H9 (cell line): ENCODE measurements at regions not wholly inside any gene's neighbourhood (a gene's known extent, or its start where the extent isn't known, plus 50 kb on each side); places are given as distances from the start of the nearest gene placed in this dataset.

Source experiments
- DNase-seq: peaks from one replicate; pipeline ENCODE4 v3.0.0-alpha.2; 2017
- H2AFZ ChIP-seq: one replicate; pipeline ENCODE4 v1.6.1; 2013; ENCODE audit warnings: mild to moderate bottlenecking, low read length, control low read depth, moderate library complexity
- H2AK5ac ChIP-seq: 2 replicates; pipeline ENCODE4 v1.6.1; 2013; ENCODE audit warnings: low read length, control low read depth, mixed read lengths; ENCODE audit not compliant: insufficient read length
- H2BK120ac ChIP-seq: one replicate; pipeline ENCODE4 v1.6.1; 2013; ENCODE audit warnings: low read depth, mild to moderate bottlenecking, low read length, control low read depth, inconsistent platforms; ENCODE audit not compliant: poor library complexity, severe bottlenecking
- H2BK12ac ChIP-seq: 2 replicates; pipeline ENCODE4 v1.6.1; 2013; ENCODE audit warnings: low read length, control low read depth, mixed read lengths, low read depth; ENCODE audit not compliant: insufficient read length
- H2BK15ac ChIP-seq: 2 replicates; pipeline ENCODE4 v1.6.1; 2013; ENCODE audit warnings: low read depth, low read length, control low read depth
- H2BK20ac ChIP-seq: one replicate; pipeline ENCODE4 v1.6.1; 2013; ENCODE audit warnings: low read depth, mild to moderate bottlenecking, low read length, control low read depth, inconsistent platforms; ENCODE audit not compliant: poor library complexity, severe bottlenecking
- H2BK5ac ChIP-seq: 2 replicates; pipeline ENCODE4 v1.6.1; 2013; ENCODE audit warnings: low read length, control low read depth, mixed read lengths; ENCODE audit not compliant: insufficient read length
- H3K14ac ChIP-seq: 2 replicates; pipeline ENCODE4 v1.6.1; 2013; ENCODE audit warnings: low read length, control low read depth; ENCODE audit not compliant: insufficient read depth
- H3K18ac ChIP-seq: 2 replicates; pipeline ENCODE4 v1.6.1; 2013; ENCODE audit warnings: low read depth, mild to moderate bottlenecking, mixed read lengths, low read length, control low read depth; ENCODE audit not compliant: insufficient read length
- H3K23ac ChIP-seq: 2 replicates; pipeline ENCODE4 v1.6.1; 2013; ENCODE audit warnings: low read length, control low read depth, mixed read lengths, low read depth; ENCODE audit not compliant: insufficient read length
- H3K23me2 ChIP-seq: 2 replicates; pipeline ENCODE4 v1.6.1; 2013; ENCODE audit warnings: low read depth, mild to moderate bottlenecking, mixed read lengths, low read length, control low read depth; ENCODE audit not compliant: insufficient read length, poor library complexity, severe bottlenecking
- H3K27ac ChIP-seq: 2 replicates; pipeline ENCODE4 v1.5.1; 2013; ENCODE audit warnings: low read length, control low read depth, mixed read lengths, low read depth; ENCODE audit not compliant: insufficient read length
- H3K27me3 ChIP-seq: 2 replicates; pipeline ENCODE4 v1.6.1; 2013; ENCODE audit warnings: low read length, control low read depth, inconsistent platforms; ENCODE audit not compliant: insufficient read depth
- H3K4ac ChIP-seq: 2 replicates; pipeline ENCODE4 v1.6.1; 2013; ENCODE audit warnings: low read depth, mild to moderate bottlenecking, control low read depth, inconsistent platforms, low read length, moderate library complexity
- H3K4me1 ChIP-seq: 2 replicates; pipeline ENCODE4 v1.6.1; 2013; ENCODE audit warnings: low read length, control low read depth, inconsistent platforms; ENCODE audit not compliant: insufficient read depth
- H3K4me2 ChIP-seq: 2 replicates; pipeline ENCODE4 v1.6.1; 2013; ENCODE audit warnings: low read length, control low read depth, mixed read lengths; ENCODE audit not compliant: insufficient read length, insufficient read depth
- H3K56ac ChIP-seq: 2 replicates; pipeline ENCODE4 v1.6.1; 2013; ENCODE audit warnings: low read depth, mild to moderate bottlenecking, mixed read lengths, low read length, control low read depth; ENCODE audit not compliant: insufficient read length
- H3K79me1 ChIP-seq: 2 replicates; pipeline ENCODE4 v1.6.1; 2013; ENCODE audit warnings: low read depth, mild to moderate bottlenecking, moderate library complexity, low read length, control low read depth, inconsistent platforms; ENCODE audit not compliant: insufficient read depth, poor library complexity, severe bottlenecking
- H3K79me2 ChIP-seq: 2 replicates; pipeline ENCODE4 v1.6.1; 2013; ENCODE audit warnings: low read length, control low read depth, inconsistent platforms; ENCODE audit not compliant: insufficient read depth
- H3K9ac ChIP-seq: 2 replicates; pipeline ENCODE4 v1.6.1; 2013; ENCODE audit warnings: low read length, control low read depth, mixed read lengths; ENCODE audit not compliant: insufficient read length; ENCODE audit errors: extremely low read depth
- H3K9me3 ChIP-seq: one replicate; pipeline ENCODE4 v1.6.1; 2013; ENCODE audit warnings: low read depth, low read length, inconsistent platforms; ENCODE audit not compliant: control insufficient read depth
- H3T11ph ChIP-seq: one replicate; pipeline ENCODE4 v1.6.1; 2013; ENCODE audit warnings: mild to moderate bottlenecking, low read length, control low read depth, inconsistent platforms
- H4K20me1 ChIP-seq: one replicate; pipeline ENCODE4 v1.6.1; 2013; ENCODE audit not compliant: control insufficient read depth, insufficient read length, insufficient read depth
- H4K5ac ChIP-seq: 2 replicates; pipeline ENCODE4 v1.6.1; 2013; ENCODE audit warnings: low read depth, mild to moderate bottlenecking, mixed read lengths, low read length, control low read depth; ENCODE audit not compliant: insufficient read length
- H4K8ac ChIP-seq: replicated peaks from 2 replicates; pipeline ENCODE4 v1.6.1; 2013; ENCODE audit warnings: low read length, control low read depth, mixed read lengths, low read depth; ENCODE audit not compliant: insufficient read length
- H4K91ac ChIP-seq: 2 replicates; pipeline ENCODE4 v1.6.1; 2013; ENCODE audit warnings: low read depth, mild to moderate bottlenecking, moderate library complexity, mixed read lengths, low read length, control low read depth; ENCODE audit not compliant: insufficient read length
- H3K27ac Mint-ChIP-seq, 3 experiments: 2 replicates in 2 of 3; 3 replicates in 1 of 3; pipeline ENCODE4 v1.8.0; 2020 to 2021; ENCODE audit warnings: mixed read lengths in 3 of 3, mild to moderate bottlenecking in 1 of 3, moderate library complexity in 1 of 3
- H3K27me3 Mint-ChIP-seq: 2 replicates; pipeline ENCODE4 v1.8.0; 2021; ENCODE audit warnings: low read depth, mild to moderate bottlenecking, moderate library complexity, mixed read lengths
- H3K36me3 Mint-ChIP-seq, 3 experiments: 2 replicates in 2 of 3; 3 replicates in 1 of 3; pipeline ENCODE4 v1.8.0; 2020 to 2021; ENCODE audit warnings: low read depth in 3 of 3, mixed read lengths in 3 of 3; ENCODE audit not compliant: insufficient read depth in 1 of 3
- H3K4me1 Mint-ChIP-seq, 2 experiments: 2 replicates each; pipeline ENCODE4 v1.8.0; 2020; ENCODE audit warnings: mixed read lengths in 2 of 2
- H3K4me3 Mint-ChIP-seq, 2 experiments: 2 replicates in 1 of 2; 3 replicates in 1 of 2; pipeline ENCODE4 v1.8.0; 2020 to 2021; ENCODE audit warnings: mild to moderate bottlenecking in 2 of 2, mixed read lengths in 2 of 2, moderate library complexity in 1 of 2
- H3K9me3 Mint-ChIP-seq, 2 experiments: 2 replicates in 1 of 2; 3 replicates in 1 of 2; pipeline ENCODE4 v1.8.0; 2020; ENCODE audit warnings: mild to moderate bottlenecking in 2 of 2, mixed read lengths in 2 of 2, moderate library complexity in 1 of 2
- CTCF ChIP-seq: fragments of 200-600 bp; sonication (generic); conservative IDR thresholded peaks from 3 replicates; pipeline ENCODE4 v1.8.0; 2021; ENCODE audit warnings: antibody characterized with exemption, mild to moderate bottlenecking
- WGBS: extraction: QIAGEN DNeasy Blood & Tissue Kit; methylation state at CpG from one replicate; pipeline ENCODE4 v1.1.7; 2013; ENCODE audit warnings: missing lambda C conversion rate, low lambda C conversion rate, mixed read lengths; ENCODE audit not compliant: insufficient read length; ENCODE audit errors: extremely low coverage; 5-methylcytosine and 5-hydroxymethylcytosine counted together

DNA sequence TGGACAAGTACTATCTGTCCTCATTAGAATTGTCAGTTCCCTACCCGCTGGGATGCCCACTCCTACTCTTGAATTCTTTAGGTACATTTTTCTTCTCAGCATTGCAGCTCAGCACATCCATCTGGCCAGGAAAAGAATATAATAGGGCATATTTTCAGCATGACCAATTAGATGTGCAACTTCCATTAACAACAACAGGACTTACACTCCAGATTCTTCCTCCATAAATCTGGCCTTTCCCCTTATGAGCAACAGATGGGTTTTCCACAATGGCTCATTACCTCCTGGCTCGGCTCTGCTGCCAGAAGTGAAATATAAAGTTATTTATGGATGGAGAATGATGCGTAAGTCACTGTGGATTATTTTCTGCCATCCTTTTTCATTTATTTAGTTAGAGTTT, 443.8 kb upstream of the TGFBR2 start:
- Histone ChIP-seq H2AFZ (no peak overlapping the region), H3K4me2 (no peak overlapping the region), H2BK12ac (no peak overlapping the region), H2BK5ac (no peak overlapping the region), H3K14ac (no peak overlapping the region), H2AK5ac (no peak overlapping the region), H3K27ac (no peak overlapping the region), H4K20me1 (no peaks in the 10 kb centered on the region), H3K79me2 (no peaks in the 10 kb centered on the region), H4K8ac (no peak overlapping the region), H3K18ac (no peak overlapping the region), H2BK15ac (no peak overlapping the region), H3K9me3 (no peaks in the 10 kb centered on the region), H2BK120ac (no peak overlapping the region), H4K91ac (no peak overlapping the region), H3K9ac (no peak overlapping the region), H3K56ac (no peak overlapping the region), H3T11ph (no peak overlapping the region), H3K4me1 (no peaks in the 10 kb centered on the region; the same call in 1 of the 2 replicates), H3K79me1 (no peaks in the 10 kb centered on the region), H3K23me2 (no peaks in the 10 kb centered on the region), H3K27me3 (no peaks in the 10 kb centered on the region), H4K5ac (no peak overlapping the region), H2BK20ac (no peak overlapping the region), H3K23ac (no peak overlapping the region), H3K4ac (no peak overlapping the region)
- Mint-ChIP-seq H3K4me1 (peaks cover under 1% of the 10 kb centered on the region in 2 experiments), H3K9me3 (0 out of 5 replicates have a peak, but pooled peaks cover 0 to 2% of the 10 kb centered on the region in 2 experiments), H3K27ac (no peak overlapping the region), H3K4me3 (no peak overlapping the region), H3K27me3 (no peaks in the 10 kb centered on the region; the same call in 1 of the 2 replicates), H3K36me3 (no peaks in the 10 kb centered on the region)
- TF ChIP-seq CTCF: no peak
- DNase-seq: no peak
- no CpG with 5 or more reads among the region's 3 CpGs for WGBS
